ENCODE measurements at regions not wholly inside any gene's neighbourhood (a gene's known extent, or its start where the extent isn't known, plus 50 kb on each side); places are given as distances from the start of the nearest gene placed in this dataset.
"Not testable (repeated sequence)": the region's sequence is repeated elsewhere in the genome, so short reads cannot be mapped to it uniquely, and the experiment has no call there.

DNA sequence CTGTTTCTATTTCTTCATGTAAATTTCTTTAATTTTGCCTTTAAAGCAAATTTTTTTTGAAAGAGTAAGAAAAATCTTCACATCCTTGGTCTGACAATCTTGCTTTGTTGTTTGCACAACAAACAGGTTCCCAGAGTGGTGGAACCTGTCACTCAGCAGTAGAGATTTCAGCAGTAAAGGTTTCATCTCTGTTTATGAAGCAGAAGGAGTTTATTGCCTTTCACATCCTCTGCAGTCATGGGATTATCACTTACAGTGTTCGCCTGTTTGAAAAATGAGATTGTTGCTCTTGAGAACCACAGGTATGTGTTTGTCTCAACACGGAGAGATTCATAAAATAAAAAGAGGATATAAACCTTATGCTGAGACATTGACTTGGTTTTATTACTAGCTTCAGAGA lies 342.6 kb downstream of the IPMK start:
- H3K4me1 Mint-ChIP-seq (ENCODE audit: low read depth), result no peaks in the 10 kb centered on the region
- H3K36me3 Mint-ChIP-seq (ENCODE audit: low read depth), result no peaks in the 10 kb centered on the region
- no peak overlapping the region for H3K4me3 Mint-ChIP-seq
- H3K27me3 Mint-ChIP-seq (ENCODE audit: low read depth), result no peaks in the 10 kb centered on the region
- H3K27ac Mint-ChIP-seq, result no peak overlapping the region
- no peaks in the 10 kb centered on the region for H3K9me3 Mint-ChIP-seq

DNA sequence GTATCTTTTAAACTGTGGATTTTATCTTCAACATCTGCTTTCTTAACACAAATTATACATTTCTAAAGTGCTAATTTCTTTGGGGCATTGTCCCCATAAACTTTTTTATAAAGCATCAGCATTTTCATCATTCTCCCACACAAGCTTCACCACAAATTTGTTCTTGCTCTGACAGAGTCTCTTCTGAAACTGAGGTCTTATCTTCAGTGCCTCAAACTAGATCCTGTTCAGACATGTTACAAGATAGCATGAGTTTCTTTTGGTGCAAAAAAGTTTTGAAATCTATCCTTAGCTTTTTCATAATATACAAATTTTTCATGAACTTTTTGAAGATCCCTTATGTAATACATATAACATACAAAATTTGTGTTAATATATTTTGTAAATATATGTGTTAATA lies 346.6 kb downstream of the IPMK start:
- H3K27me3 Mint-ChIP-seq (ENCODE audit: low read depth), result no peaks in the 10 kb centered on the region

DNA sequence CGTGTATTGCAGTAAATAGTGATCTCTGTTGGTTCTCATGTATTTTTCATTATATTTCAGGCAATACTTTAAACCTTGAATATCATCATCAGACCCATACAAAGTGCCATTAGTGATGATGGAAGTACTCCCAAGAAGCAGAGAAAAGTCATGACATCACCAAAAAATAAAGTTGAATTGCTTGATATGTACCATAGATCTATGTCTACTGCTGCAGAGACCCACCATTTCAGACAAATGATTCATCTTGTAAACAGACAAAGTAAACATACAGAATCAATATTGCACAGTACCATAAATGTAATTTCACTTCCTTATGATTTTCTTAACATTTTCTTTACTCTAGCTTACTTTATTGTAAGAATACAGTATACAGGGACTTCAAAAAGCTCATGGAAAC lies 347.8 kb downstream of the IPMK start:
- H3K36me3 Mint-ChIP-seq (ENCODE audit: low read depth), result no peaks in the 10 kb centered on the region
- H3K9me3 Mint-ChIP-seq, result no peaks in the 10 kb centered on the region
- H3K27me3 Mint-ChIP-seq (ENCODE audit: low read depth), result no peaks in the 10 kb centered on the region
- H3K4me1 Mint-ChIP-seq (ENCODE audit: low read depth), result no peaks in the 10 kb centered on the region
- H3K4me3 Mint-ChIP-seq, result no peak overlapping the region
- H3K27ac Mint-ChIP-seq, result no peak overlapping the region

More for the DNA sequence above, 346.6 kb downstream of the IPMK start:
- H3K9me3 Mint-ChIP-seq, result no peaks in the 10 kb centered on the region
- H3K4me3 Mint-ChIP-seq, result no peak overlapping the region
- no peaks in the 10 kb centered on the region for H3K36me3 Mint-ChIP-seq (ENCODE audit: low read depth)
- H3K27ac Mint-ChIP-seq, result no peak overlapping the region
- no peaks in the 10 kb centered on the region for H3K4me1 Mint-ChIP-seq (ENCODE audit: low read depth)

DNA sequence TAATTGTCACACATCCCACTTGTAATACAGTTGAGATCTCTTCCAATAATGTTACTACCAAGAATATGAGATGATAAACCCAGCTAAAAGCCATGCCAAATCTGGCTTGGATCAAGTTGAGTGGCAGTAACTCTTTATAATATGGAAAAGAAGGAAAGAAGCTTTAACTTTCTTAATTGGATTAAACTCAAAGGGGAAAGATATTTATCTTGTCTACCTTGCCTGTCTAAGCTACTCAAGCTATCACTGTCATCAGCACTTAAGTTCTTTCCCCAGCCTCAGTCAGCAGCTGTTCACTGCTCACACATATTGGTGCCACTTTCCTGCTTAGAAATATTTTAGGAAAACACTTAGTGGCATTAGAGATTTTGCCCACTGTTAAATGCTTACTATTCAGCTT lies 350.7 kb downstream of the IPMK start:
- no peaks in the 10 kb centered on the region for H3K36me3 Mint-ChIP-seq (ENCODE audit: low read depth)
- no peaks in the 10 kb centered on the region for H3K27me3 Mint-ChIP-seq (ENCODE audit: low read depth)
- no peak overlapping the region for H3K4me3 Mint-ChIP-seq
- no peaks in the 10 kb centered on the region for H3K4me1 Mint-ChIP-seq (ENCODE audit: low read depth)
- H3K9me3 Mint-ChIP-seq, result no peaks in the 10 kb centered on the region
- H3K27ac Mint-ChIP-seq, result no peak overlapping the region

DNA sequence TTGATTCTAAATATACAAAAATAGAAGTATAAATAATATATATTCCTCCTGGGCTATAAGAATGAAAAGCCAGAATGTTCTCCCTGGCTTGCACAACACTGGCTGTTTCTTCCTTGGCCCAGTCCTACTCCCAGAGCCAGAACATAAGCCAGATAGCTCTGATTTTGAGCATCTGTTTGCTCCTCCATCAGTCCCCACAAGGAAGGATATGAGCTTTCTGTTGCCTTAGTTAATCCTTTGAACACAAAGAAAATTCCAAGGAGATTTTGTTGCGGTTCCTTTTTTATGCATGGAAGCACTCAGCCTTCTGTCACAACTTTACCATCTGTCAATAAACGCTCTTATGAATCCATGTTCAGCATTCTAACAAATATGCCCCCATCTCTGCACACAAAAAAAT lies 361.8 kb downstream of the IPMK start:
- Mint-ChIP-seq H3K9me3 (no peaks in the 10 kb centered on the region), H3K27me3 (ENCODE audit: low read depth) (no peaks in the 10 kb centered on the region), H3K4me1 (ENCODE audit: low read depth) (no peaks in the 10 kb centered on the region), H3K4me3 (no peak overlapping the region), H3K36me3 (ENCODE audit: low read depth) (no peaks in the 10 kb centered on the region), H3K27ac (no peak overlapping the region)

DNA sequence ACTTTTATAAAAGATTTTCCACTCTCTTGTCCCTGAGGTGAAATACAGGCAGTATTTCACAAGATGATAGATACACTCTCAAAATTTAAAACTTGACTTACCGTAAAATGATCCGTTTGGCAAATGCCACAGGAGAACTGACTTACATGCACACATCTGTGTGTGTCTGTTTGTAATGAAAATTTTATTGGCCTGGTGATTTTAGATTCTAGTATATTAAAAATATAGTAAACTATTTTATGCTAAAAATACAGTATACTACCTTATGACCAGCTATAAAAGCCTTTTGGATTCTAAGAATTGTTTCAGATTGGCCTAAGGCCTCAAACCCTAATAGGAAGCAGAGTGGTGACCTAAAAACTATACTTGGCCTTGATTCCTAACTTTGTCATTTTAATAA lies 362.7 kb downstream of the IPMK start:
- Mint-ChIP-seq H3K4me1 (ENCODE audit: low read depth) (no peaks in the 10 kb centered on the region), H3K27ac (no peak overlapping the region), H3K27me3 (ENCODE audit: low read depth) (no peaks in the 10 kb centered on the region), H3K36me3 (ENCODE audit: low read depth) (no peaks in the 10 kb centered on the region), H3K9me3 (no peaks in the 10 kb centered on the region), H3K4me3 (no peak overlapping the region)

DNA sequence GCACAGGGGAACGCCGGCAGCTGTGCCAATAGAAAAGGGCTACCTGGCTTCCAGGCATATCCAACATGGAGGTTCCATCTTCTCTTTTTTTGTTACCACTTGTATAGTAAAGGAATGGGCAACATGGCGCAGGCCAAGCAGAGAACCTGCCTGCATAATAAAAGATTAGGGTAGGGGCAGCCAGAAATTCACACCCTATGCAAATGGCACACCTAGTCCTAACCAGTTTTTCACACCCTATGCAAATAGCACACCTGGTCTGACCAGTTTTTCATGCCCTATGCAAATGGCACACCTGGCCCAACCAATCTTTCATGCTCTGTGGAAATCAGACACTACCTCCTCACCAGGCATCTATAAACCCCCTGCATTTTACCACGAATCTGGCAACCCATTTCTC lies 369.5 kb downstream of the IPMK start:
- Mint-ChIP-seq H3K4me1 (ENCODE audit: low read depth) (no peaks in the 10 kb centered on the region), H3K36me3 (ENCODE audit: low read depth) (no peaks in the 10 kb centered on the region), H3K9me3 (peaks cover 5% of the 10 kb centered on the region), H3K27ac (no peak overlapping the region), H3K27me3 (ENCODE audit: low read depth) (no peaks in the 10 kb centered on the region), H3K4me3 (no peak overlapping the region)

DNA sequence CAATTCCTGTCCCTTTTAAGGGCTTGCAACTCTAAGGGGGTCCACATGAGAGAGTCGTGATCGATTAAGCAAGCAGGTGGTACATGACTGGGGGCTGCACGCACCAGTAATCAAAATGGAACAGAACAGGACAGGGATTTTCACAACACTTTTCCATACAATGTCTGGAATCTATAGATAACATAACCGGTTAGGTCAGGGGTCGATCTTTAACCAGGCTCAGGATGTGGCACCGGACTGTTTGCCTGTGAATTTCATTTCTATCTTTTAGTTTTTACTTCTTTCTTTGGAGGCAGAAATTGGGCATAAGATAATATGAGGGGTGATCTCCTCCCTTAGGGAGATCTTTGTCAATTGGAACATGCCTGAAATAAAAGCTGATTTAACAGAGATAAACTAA lies 370.1 kb downstream of the IPMK start:
- H3K4me1 Mint-ChIP-seq (ENCODE audit: low read depth), result no peaks in the 10 kb centered on the region
- no peak overlapping the region for H3K4me3 Mint-ChIP-seq
- H3K27me3 Mint-ChIP-seq (ENCODE audit: low read depth), result no peaks in the 10 kb centered on the region
- peaks cover 5% of the 10 kb centered on the region for H3K9me3 Mint-ChIP-seq
- H3K27ac Mint-ChIP-seq, result no peak overlapping the region
- no peaks in the 10 kb centered on the region for H3K36me3 Mint-ChIP-seq (ENCODE audit: low read depth)

DNA sequence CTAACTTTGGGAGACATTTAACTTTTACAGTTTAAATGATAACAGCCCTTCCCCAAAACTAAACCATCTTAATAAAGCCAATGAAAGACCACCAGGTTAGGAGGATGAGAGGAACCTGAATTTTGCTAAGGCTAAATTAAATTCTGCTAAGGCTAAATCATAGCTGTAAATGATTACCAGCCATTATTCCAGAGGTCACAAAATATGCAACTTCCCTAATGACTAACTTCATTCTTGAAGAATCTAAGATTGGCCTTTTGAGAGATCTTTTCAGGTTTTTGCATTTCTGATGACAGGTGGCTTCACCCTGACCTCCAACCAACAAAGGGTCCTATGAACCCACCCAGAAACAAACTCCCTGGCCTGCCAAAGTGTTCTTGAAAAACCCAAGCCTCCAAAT lies 373.3 kb downstream of the IPMK start:
- Mint-ChIP-seq H3K36me3 (ENCODE audit: low read depth) (no peaks in the 10 kb centered on the region), H3K4me3 (no peak overlapping the region), H3K27me3 (ENCODE audit: low read depth) (no peaks in the 10 kb centered on the region), H3K9me3 (peaks cover 5% of the 10 kb centered on the region), H3K27ac (no peak overlapping the region), H3K4me1 (ENCODE audit: low read depth) (no peaks in the 10 kb centered on the region)

DNA sequence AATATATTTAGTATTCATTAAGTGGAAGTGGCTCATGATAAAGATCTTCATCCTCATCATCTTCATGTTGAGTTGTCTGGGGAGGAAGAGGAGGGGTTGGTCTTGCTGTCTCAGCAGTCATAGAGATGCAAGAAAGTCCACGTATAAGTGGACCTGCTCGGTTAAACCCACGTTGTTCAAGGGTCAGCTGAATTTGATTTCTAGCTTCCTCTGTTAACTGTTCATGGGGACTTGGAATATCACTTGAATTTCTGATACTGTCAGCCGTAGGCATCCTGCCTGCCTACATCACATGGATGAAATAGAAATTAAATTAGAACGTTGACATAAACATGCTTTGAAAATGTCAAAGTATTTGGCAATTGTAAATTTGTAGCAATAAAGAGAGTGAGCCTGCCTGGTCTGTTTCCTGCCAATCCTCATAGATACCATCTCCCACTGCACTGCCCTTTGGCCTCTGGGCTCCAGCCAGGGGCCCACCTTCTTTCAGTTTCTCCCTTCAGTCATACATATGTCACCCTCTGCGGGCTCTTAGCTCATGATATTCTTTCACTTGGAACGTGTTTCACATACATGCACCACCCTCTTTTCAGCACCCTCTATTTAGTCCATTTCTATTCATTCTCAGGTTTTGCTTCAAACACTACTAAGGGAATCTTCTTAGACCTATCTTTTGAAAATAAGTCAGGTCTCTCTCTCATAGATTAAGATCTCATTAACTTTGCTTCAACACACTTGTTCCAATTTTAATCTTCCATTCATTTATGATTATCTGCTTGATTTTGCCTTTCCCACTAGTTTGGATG lies 376.3 kb downstream of the IPMK start:
- no peaks in the 10 kb centered on the region for H3K36me3 Mint-ChIP-seq (ENCODE audit: low read depth)
- H3K4me3 Mint-ChIP-seq, result no peak overlapping the region
- no peaks in the 10 kb centered on the region for H3K4me1 Mint-ChIP-seq (ENCODE audit: low read depth)
- no peaks in the 10 kb centered on the region for H3K27me3 Mint-ChIP-seq (ENCODE audit: low read depth)
- no peaks in the 10 kb centered on the region for H3K9me3 Mint-ChIP-seq
- H3K27ac Mint-ChIP-seq, result no peak overlapping the region

DNA sequence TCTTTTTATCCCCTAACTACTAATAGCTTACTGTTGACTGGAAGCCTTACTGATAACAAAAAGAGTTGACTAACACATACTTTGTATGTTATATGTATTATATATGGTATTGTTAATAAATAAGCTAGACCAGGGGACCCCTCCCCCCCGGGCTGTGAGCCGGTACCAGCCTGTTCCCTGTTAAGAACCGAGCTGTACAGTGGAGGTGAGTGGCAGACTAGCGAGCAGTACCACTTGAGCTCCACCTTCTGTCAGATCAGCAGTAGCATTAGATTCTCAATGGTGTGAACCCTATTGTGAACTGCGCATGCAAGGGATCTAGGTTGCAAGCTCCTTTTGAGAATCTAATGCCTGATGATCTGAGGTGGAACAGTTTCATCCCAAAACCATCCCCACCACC lies 377.0 kb downstream of the IPMK start:
- Mint-ChIP-seq H3K9me3 (no peaks in the 10 kb centered on the region), H3K27me3 (ENCODE audit: low read depth) (no peaks in the 10 kb centered on the region), H3K4me3 (no peak overlapping the region), H3K27ac (no peak overlapping the region), H3K36me3 (ENCODE audit: low read depth) (no peaks in the 10 kb centered on the region), H3K4me1 (ENCODE audit: low read depth) (no peaks in the 10 kb centered on the region)

DNA sequence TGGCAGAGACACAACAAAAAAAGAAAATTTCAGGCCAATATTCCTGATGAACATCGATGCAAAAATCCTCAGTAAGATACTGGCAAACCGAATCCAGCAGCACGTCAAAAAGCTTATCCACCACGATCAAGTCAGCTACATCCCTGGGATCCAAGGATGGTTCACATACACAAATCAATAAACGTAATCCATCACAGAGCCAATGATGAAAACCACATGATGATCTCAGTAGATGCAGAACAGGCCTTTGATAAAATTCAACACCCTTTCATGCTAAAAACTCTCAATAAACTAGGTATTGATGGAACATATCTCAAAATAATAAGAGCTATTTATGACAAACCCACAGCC lies 382.1 kb downstream of the IPMK start:
- H3K4me3 Mint-ChIP-seq; H3K36me3 Mint-ChIP-seq (ENCODE audit: low read depth); H3K27ac Mint-ChIP-seq; H3K27me3 Mint-ChIP-seq (ENCODE audit: low read depth); H3K4me1 Mint-ChIP-seq (ENCODE audit: low read depth); H3K9me3 Mint-ChIP-seq: not testable (repeated sequence)

DNA sequence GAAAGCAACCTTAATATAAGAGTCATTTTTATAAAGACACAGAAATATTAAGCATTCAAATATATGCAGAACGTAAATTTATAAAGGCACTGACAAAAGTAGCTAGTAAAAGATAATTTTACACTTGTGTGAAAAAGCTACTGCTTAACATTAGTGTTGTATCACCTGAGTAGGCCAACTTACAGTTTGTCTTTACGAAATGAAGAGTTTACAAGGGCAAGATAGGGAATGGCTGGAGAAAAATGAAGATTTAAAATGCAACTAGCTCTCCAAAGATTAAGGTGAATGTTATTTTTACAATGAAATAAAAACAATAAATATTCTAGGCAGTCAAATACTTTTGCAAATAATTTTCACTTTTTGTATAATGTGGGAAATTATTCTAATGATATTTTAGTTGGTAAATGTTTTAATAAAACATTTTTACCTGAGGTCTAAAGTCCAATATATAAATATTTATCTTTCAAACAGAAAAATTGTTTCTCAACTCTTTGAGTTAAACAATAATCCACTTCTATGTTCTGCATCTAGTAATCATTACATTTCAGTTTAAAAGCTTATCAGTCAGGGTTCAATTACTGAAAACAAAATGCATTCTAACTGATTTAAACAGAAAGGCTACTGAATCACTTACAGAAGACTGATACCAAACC lies 382.6 kb downstream of the IPMK start:
- Mint-ChIP-seq H3K9me3 (no peaks in the 10 kb centered on the region), H3K4me3 (no peak overlapping the region), H3K36me3 (ENCODE audit: low read depth) (no peaks in the 10 kb centered on the region), H3K27ac (no peak overlapping the region), H3K4me1 (ENCODE audit: low read depth) (no peaks in the 10 kb centered on the region), H3K27me3 (ENCODE audit: low read depth) (no peaks in the 10 kb centered on the region)

DNA sequence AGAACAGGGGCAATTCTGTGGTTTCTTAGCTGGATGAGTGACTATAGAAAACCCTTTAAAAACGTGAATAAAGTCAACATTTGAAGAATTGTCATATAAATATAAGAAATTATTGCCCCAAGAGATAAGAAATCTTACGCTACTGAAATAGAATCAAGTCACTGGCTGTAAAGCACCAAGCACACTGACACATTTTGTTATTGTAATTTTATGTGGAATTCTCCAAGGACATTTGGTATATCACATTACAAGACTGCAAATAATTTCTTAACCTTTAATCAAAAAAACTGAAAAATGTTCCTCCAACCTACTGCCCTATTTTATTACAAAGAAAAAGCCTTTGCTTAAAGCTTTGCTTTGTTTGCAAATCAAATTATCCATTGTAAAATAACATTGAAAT lies 383.3 kb downstream of the IPMK start:
- Mint-ChIP-seq H3K9me3 (no peaks in the 10 kb centered on the region), H3K36me3 (ENCODE audit: low read depth) (no peaks in the 10 kb centered on the region), H3K4me3 (no peak overlapping the region), H3K27ac (no peak overlapping the region), H3K4me1 (ENCODE audit: low read depth) (no peaks in the 10 kb centered on the region), H3K27me3 (ENCODE audit: low read depth) (no peaks in the 10 kb centered on the region)

DNA sequence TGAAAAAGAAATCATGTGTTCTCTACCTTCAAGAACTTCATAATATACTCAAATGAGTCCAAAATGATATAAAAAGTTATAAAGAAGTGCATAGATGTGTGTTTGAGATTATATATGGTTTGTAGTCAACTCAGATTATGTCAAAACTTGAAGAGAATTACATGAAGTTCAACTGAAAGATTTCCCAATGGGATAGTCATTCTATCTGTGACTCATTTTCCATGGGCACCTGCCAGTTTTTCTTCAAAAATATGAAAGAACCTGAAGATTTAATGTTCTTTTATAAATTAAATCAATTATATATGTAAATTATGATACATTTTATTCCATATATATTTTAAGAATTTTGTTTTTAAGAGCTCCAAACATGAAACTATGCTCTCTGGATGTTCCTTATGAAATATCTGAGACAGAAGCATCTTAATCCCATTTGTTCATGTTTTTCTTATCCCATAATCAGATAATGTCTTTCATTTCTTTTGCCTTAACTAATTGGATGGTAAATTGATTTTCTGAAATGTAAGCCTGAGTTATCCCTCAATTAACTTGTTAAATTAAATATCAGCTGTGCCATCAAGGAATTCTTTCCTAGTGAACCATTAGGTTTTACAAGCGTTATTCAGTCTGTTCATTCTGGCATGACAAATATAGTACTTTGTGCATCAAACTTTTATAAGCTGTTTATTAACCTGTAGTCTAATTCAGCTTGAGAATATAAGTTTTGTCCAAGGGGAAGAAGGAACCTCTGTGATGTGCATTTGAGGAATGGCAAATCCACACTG lies 387.1 kb downstream of the IPMK start:
- Mint-ChIP-seq H3K4me1 (ENCODE audit: low read depth) (no peaks in the 10 kb centered on the region), H3K4me3 (no peak overlapping the region), H3K9me3 (no peaks in the 10 kb centered on the region), H3K27ac (no peak overlapping the region), H3K27me3 (ENCODE audit: low read depth) (no peaks in the 10 kb centered on the region), H3K36me3 (ENCODE audit: low read depth) (no peaks in the 10 kb centered on the region)

Measured in T-helper 1 cell treated with Interleukin-12 subunit alpha and Interleukin-12 subunit beta and Interleukin-4 antibody, amounts not matched to agents 30 μg/mL and 1 μg/mL, for 36 hours (primary cell).